ENCODE measurements at regions not wholly inside any gene's neighbourhood (a gene's known extent, or its start where the extent isn't known, plus 50 kb on each side); places are given as distances from the start of the nearest gene placed in this dataset.

- Mint-ChIP-seq H3K27ac (no peak overlapping the region), H3K4me3 (no peak overlapping the region), H3K4me1 (no peaks in the 10 kb centered on the region), H3K36me3 (no peaks in the 10 kb centered on the region), H3K9me3 (peaks cover 16% of the 10 kb centered on the region), H3K27me3 (no peaks in the 10 kb centered on the region)
These were observed 371.3 kb downstream of the ACTL7B start for GRCh38 chr9:108484468-108484867.

GRCh38 chr9:108483676-108484075 lies 372.1 kb downstream of the ACTL7B start:
- Mint-ChIP-seq H3K27ac (no peak overlapping the region), H3K4me3 (no peak overlapping the region), H3K36me3 (no peaks in the 10 kb centered on the region), H3K4me1 (no peaks in the 10 kb centered on the region), H3K27me3 (no peaks in the 10 kb centered on the region), H3K9me3 (peaks cover 8% of the 10 kb centered on the region)

GRCh38 chr9:108479989-108480652 lies 375.7 kb downstream of the ACTL7B start:
- Mint-ChIP-seq H3K4me1 (no peaks in the 10 kb centered on the region), H3K9me3 (no peaks in the 10 kb centered on the region), H3K27ac (no peak overlapping the region), H3K36me3 (no peaks in the 10 kb centered on the region), H3K4me3 (no peak overlapping the region), H3K27me3 (no peaks in the 10 kb centered on the region)

GRCh38 chr9:108478431-108479332 lies 377.1 kb downstream of the ACTL7B start:
- Mint-ChIP-seq H3K4me3 (no peak overlapping the region), H3K27me3 (no peaks in the 10 kb centered on the region), H3K36me3 (no peaks in the 10 kb centered on the region), H3K27ac (no peak overlapping the region), H3K9me3 (no peaks in the 10 kb centered on the region), H3K4me1 (no peaks in the 10 kb centered on the region)

- no peaks in the 10 kb centered on the region for H3K27me3 Mint-ChIP-seq
- H3K27ac Mint-ChIP-seq, result no peak overlapping the region
- no peaks in the 10 kb centered on the region for H3K4me1 Mint-ChIP-seq
- H3K36me3 Mint-ChIP-seq, result no peaks in the 10 kb centered on the region
- no peaks in the 10 kb centered on the region for H3K9me3 Mint-ChIP-seq
- no peak overlapping the region for H3K4me3 Mint-ChIP-seq
These were observed 378.2 kb downstream of the ACTL7B start for GRCh38 chr9:108477529-108478006.

GRCh38 chr9:108476574-108476973 lies 379.2 kb downstream of the ACTL7B start:
- Mint-ChIP-seq H3K4me1 (no peaks in the 10 kb centered on the region), H3K9me3 (no peaks in the 10 kb centered on the region), H3K27ac (no peak overlapping the region), H3K4me3 (no peak overlapping the region), H3K36me3 (no peaks in the 10 kb centered on the region), H3K27me3 (no peaks in the 10 kb centered on the region)

- Mint-ChIP-seq H3K9me3 (no peaks in the 10 kb centered on the region), H3K4me1 (no peaks in the 10 kb centered on the region), H3K27me3 (no peaks in the 10 kb centered on the region), H3K36me3 (no peaks in the 10 kb centered on the region), H3K4me3 (no peak overlapping the region), H3K27ac (no peak overlapping the region)
These were observed 380.0 kb downstream of the ACTL7B start for GRCh38 chr9:108475813-108476212.

- no peak overlapping the region for H3K4me3 Mint-ChIP-seq
- no peaks in the 10 kb centered on the region for H3K9me3 Mint-ChIP-seq
- H3K36me3 Mint-ChIP-seq, result no peaks in the 10 kb centered on the region
- H3K27ac Mint-ChIP-seq, result no peak overlapping the region
- no peaks in the 10 kb centered on the region for H3K27me3 Mint-ChIP-seq
- no peaks in the 10 kb centered on the region for H3K4me1 Mint-ChIP-seq
These were observed 381.4 kb downstream of the ACTL7B start for GRCh38 chr9:108474356-108474755.

- no peak overlapping the region for H3K27ac Mint-ChIP-seq
These were observed 382.3 kb downstream of the ACTL7B start for GRCh38 chr9:108473209-108474112.

GRCh38 chr9:108469654-108470053 lies 386.1 kb downstream of the ACTL7B start:
- H3K4me3 Mint-ChIP-seq, result no peak overlapping the region
- H3K9me3 Mint-ChIP-seq, result no peaks in the 10 kb centered on the region
- H3K27ac Mint-ChIP-seq, result no peak overlapping the region
- no peaks in the 10 kb centered on the region for H3K4me1 Mint-ChIP-seq
- no peaks in the 10 kb centered on the region for H3K27me3 Mint-ChIP-seq
- no peaks in the 10 kb centered on the region for H3K36me3 Mint-ChIP-seq

More at GRCh38 chr9:108473209-108474112, 382.3 kb downstream of the ACTL7B start:
- H3K27me3 Mint-ChIP-seq, result no peaks in the 10 kb centered on the region
- no peaks in the 10 kb centered on the region for H3K9me3 Mint-ChIP-seq
- no peaks in the 10 kb centered on the region for H3K36me3 Mint-ChIP-seq
- no peaks in the 10 kb centered on the region for H3K4me1 Mint-ChIP-seq
- H3K4me3 Mint-ChIP-seq, result no peak overlapping the region

- Mint-ChIP-seq H3K27ac (no peak overlapping the region), H3K27me3 (no peaks in the 10 kb centered on the region), H3K4me1 (no peaks in the 10 kb centered on the region), H3K4me3 (no peak overlapping the region), H3K36me3 (no peaks in the 10 kb centered on the region), H3K9me3 (no peaks in the 10 kb centered on the region)
These were observed 387.4 kb downstream of the ACTL7B start for GRCh38 chr9:108468364-108468763.

- Mint-ChIP-seq H3K36me3 (no peaks in the 10 kb centered on the region), H3K4me3 (no peak overlapping the region), H3K27me3 (no peaks in the 10 kb centered on the region), H3K4me1 (no peaks in the 10 kb centered on the region), H3K27ac (no peak overlapping the region), H3K9me3 (no peaks in the 10 kb centered on the region)
These were observed 388.0 kb downstream of the ACTL7B start for GRCh38 chr9:108467653-108468324.

GRCh38 chr9:108467161-108467560 lies 388.6 kb downstream of the ACTL7B start:
- no peaks in the 10 kb centered on the region for H3K36me3 Mint-ChIP-seq
- no peaks in the 10 kb centered on the region for H3K4me1 Mint-ChIP-seq
- H3K27ac Mint-ChIP-seq, result no peak overlapping the region
- H3K9me3 Mint-ChIP-seq, result no peaks in the 10 kb centered on the region
- no peaks in the 10 kb centered on the region for H3K27me3 Mint-ChIP-seq
- no peak overlapping the region for H3K4me3 Mint-ChIP-seq

GRCh38 chr9:108466304-108466703 lies 389.5 kb downstream of the ACTL7B start:
- H3K4me3 Mint-ChIP-seq, result no peak overlapping the region
- no peaks in the 10 kb centered on the region for H3K9me3 Mint-ChIP-seq
- H3K4me1 Mint-ChIP-seq, result no peaks in the 10 kb centered on the region
- H3K27me3 Mint-ChIP-seq, result no peaks in the 10 kb centered on the region
- H3K36me3 Mint-ChIP-seq, result no peaks in the 10 kb centered on the region
- no peak overlapping the region for H3K27ac Mint-ChIP-seq
